ENCODE measurements at regions not wholly inside any gene's neighbourhood (a gene's known extent, or its start where the extent isn't known, plus 50 kb on each side); places are given as distances from the start of the nearest gene placed in this dataset.

DNA sequence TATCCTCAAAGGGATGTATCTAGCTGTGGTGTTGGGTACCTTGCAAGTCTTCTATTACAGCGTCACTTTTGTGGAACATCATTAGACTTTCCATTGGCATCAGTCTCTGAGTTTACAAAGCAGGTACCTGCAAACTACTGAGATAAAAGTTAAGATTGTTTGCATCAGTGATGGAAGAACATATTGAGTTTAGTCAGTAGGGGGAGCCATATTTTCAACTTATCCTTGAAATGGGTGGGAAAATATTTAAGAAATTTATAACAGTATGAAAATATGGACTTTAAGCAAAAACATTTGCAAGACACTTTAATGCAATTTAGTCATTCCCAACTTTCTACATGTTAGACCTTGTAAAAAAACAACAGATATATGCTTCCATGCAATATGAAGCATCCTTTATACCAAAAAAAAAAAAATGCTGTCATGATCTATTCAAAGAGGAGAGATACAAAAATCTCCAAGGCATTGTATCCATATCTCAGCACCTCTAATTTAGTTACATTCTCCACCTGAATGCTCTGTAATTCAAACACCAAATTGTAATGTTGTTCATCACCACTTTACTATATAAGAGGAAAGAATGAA, 98.6 kb upstream of the ADAMTS19 start:
- no peak for FAIRE-seq
- DNase-seq (ENCODE audit: insufficient read length, low spot score): no peak
- no peak for TF ChIP-seq POLR2A (IDR thresholded peaks at IDR 0.05; ENCODE audit: low read depth, low read length)

DNA sequence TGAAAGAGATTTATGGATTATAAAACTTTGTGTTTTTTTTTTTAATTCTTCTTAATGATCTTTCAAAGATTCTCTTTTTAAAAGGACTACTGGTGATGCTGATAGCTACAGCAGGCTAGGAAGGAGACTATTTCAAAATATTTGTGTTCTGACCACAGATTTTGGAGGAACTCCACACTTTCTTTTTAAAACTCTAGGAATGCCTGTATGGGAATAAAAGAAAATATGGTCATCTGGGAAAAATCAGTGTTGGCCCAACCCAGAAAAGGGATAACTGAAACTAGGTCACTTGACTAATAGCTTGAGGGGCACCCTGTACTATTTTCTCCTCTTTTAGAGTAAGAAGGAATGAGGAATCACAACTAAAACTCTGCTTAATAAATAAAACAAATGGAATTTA, 97.6 kb upstream of the ADAMTS19 start:
- DNase-seq (ENCODE audit: insufficient read length, low spot score) (no peak), FAIRE-seq (no peak)
- no peak for TF ChIP-seq POLR2A (IDR thresholded peaks at IDR 0.05; ENCODE audit: low read depth, low read length)

DNA sequence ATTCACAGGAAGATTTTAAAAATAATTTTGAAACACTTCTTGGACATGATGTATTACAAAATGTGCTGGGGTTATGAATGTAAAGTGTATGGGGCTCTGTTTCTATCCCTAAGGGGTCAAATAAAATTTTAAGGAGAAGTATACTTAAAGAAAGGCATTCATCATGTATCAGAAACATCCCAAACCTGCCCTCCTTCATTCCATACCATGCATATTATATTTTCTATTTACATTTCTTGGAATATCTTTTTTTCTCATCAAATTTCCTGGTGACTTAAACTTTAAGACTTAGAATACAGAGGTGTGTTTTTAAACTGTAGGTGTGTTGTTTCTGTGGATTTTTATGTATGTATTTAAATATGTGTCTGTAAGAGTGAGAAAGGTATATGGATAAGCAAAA, 96.1 kb upstream of the ADAMTS19 start:
- FAIRE-seq (no peak), DNase-seq (ENCODE audit: insufficient read length, low spot score) (no peak)
- no peak for TF ChIP-seq POLR2A (IDR thresholded peaks at IDR 0.05; ENCODE audit: low read depth, low read length)

DNA sequence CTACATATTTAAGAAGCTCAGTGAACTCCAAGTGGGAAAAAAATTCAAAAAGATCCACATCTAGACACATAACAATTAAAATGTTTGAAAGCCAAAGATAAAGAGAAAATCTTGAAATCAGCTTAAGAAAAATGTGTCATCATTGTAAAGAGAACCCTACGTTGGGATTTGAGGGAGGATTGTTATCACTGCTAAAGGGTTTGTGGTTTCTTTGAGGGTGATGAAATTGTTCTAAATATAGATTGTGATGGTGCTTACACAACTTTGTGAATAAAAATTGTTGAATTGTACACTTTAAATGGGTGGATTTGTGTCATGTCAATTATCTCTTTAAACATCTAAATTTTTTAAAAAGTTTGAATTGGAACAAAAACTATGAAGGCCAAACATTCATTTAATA, 92.2 kb upstream of the ADAMTS19 start:
- DNase-seq (ENCODE audit: insufficient read length, low spot score) (no peak), FAIRE-seq (no peak)
- no peak for TF ChIP-seq POLR2A (IDR thresholded peaks at IDR 0.05; ENCODE audit: low read depth, low read length)

DNA sequence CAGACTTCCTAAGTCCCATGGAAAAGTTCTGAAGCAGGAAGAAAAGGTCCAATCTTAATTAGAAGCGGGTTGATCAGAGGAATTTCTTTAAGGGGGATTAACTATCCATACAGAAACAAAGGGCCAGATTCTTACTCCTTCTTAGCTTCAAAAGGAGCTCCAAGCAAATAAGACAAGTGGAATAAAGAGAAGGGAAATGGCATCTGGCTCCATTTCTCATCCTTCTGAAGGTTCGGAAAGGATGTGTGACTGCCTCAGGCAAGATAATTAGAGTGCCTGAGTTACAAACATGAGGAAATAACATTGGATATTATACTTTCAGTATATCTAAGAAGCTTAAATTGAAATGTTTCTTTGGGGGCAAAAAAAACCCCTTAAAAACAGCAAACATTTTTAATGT, 88.1 kb upstream of the ADAMTS19 start:
- TF ChIP-seq POLR2A (IDR thresholded peaks at IDR 0.05; ENCODE audit: low read depth, low read length): no peak
- no peak for FAIRE-seq
- no peak for DNase-seq (ENCODE audit: insufficient read length, low spot score)

DNA sequence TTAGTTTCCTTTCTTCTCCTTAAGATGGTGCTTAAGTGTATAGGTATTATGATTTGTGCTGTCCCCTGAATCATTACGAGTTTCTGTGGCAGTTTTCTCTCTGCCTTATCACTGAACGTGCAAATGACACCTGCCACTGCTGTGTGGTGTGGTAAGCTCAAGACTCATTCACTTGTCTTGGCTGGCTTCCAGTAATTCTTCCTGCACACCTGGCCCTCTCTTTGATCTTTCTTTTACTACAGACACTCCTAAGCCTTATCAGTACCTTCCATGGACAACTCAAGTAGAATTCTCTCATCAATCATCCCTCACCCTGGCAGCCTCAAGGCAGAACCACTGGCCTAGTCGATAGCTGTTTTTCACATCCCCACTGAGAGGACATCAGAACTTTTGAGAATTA, 82.6 kb upstream of the ADAMTS19 start:
- no peak for TF ChIP-seq POLR2A (IDR thresholded peaks at IDR 0.05; ENCODE audit: low read depth, low read length)
- no peak for DNase-seq (ENCODE audit: insufficient read length, low spot score)
- no peak for FAIRE-seq

DNA sequence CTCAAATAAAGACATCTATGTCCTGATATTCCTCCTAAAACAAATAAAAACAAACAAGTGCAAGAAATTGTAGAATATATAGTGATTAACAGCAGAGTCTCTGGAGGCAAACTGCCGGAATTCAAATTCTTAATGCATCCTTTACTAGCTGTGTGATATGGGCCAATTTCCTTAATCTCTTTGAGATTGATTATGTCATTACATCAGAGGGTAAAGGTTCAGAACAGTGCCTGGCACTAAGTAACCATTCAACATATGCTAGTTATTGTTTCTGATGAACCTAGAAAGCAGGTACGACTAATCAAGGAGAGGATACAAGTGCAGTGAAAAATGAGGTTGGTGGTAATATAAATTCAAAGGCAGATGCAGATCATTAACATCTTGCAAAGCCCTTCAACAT, 81.1 kb upstream of the ADAMTS19 start:
- TF ChIP-seq POLR2A (IDR thresholded peaks at IDR 0.05; ENCODE audit: low read depth, low read length): no peak
- DNase-seq (ENCODE audit: insufficient read length, low spot score) (no peak), FAIRE-seq (no peak)

DNA sequence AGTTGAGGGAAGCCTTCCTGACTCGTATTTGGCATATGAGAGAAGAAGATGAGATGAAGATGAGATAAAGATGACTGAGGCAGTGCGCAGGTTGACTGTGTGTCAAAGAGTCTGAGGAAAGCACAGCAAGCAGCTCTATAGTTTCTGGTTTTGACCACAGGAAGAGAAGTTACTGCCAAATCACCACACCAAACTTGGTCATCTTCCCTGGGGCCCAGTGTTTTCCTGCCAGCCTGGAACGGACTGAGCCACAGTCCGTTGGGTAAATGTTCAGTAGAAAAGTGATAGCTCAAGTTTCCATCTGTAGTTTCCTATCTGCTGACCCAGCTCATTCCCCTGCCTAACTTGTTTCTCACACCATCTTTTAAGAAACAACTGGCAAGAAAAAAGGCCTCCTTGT, 80.7 kb upstream of the ADAMTS19 start:
- no peak for DNase-seq (ENCODE audit: insufficient read length, low spot score)
- no peak for FAIRE-seq

DNA sequence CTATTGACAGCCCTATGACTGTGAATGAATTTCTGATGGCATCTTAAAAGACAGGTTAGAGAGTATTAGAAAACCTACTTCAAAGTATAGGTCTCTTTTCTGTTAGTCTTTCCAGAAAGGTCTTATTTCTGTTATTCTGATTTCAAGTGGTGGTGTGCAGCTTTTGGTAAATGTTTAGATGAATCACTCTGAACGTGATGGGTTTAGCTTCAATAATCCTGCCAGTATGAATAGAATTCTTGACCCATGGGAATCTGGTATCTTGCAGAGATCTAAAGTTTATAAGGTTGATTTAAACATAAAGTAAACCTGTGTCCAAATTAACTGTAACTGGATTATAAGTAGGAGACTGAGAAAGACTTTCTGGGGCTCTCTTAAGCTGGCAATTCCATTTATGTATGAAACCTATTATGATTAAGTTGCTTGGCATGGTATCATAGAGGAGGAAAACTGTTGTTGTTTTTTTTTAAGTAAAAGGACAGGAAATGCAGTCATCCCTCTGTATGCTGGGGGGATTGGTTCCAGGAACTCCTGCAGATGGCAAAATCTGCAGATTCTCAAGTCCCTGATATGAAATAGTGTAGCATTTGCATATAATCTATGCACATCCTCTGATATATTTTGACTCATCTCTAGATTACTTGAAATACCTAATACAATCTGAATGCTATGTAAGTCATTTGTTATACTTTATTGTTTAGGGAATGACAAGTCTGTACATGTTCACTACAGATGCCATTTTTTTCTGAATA, 77.0 kb upstream of the ADAMTS19 start:
- TF ChIP-seq POLR2A (IDR thresholded peaks at IDR 0.05; ENCODE audit: low read depth, low read length): no peak
- no peak for FAIRE-seq
- no peak for DNase-seq (ENCODE audit: insufficient read length, low spot score)

More for the DNA sequence above, 80.7 kb upstream of the ADAMTS19 start:
- no peak for TF ChIP-seq POLR2A (IDR thresholded peaks at IDR 0.05; ENCODE audit: low read depth, low read length)

DNA sequence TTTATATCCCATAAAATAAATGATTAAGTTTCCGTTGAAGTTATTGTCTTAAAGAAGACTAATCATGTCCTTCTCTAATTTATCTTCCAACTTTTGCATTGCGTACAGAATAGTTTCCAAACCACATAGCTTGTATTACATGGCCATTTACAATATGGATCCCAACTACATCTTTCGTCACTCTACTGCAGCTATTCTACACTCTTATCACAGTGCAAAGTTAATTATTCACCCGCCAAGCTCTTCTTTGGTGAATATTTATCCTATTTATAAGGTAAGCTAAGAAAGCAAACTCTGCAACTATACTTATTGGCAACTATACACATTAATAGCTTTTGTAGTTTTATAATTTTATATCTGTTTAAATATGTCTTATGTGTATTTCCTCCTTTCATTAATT, 75.9 kb upstream of the ADAMTS19 start:
- no peak for TF ChIP-seq POLR2A (IDR thresholded peaks at IDR 0.05; ENCODE audit: low read depth, low read length)
- FAIRE-seq: no peak
- DNase-seq (ENCODE audit: insufficient read length, low spot score): no peak

DNA sequence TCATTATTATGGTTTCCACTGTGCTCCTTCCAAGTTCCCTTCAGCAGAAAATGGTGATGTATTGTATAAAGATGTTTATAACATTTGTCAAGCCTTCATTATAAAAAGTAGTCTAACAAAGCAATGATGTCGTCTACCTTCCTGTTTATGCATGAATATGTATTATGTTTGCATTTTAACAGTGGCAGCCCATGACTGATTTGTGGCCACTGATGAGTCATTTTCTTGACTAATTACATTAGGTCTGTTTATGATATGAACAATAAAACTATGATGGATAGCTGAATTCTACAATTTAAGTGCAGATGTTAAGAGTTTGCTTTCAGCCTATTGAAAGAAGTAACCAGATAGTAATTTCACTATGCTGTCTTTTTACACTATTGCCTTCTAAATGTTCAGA, 75.4 kb upstream of the ADAMTS19 start:
- FAIRE-seq: no peak
- TF ChIP-seq POLR2A (IDR thresholded peaks at IDR 0.05; ENCODE audit: low read depth, low read length): no peak
- no peak for DNase-seq (ENCODE audit: insufficient read length, low spot score)

DNA sequence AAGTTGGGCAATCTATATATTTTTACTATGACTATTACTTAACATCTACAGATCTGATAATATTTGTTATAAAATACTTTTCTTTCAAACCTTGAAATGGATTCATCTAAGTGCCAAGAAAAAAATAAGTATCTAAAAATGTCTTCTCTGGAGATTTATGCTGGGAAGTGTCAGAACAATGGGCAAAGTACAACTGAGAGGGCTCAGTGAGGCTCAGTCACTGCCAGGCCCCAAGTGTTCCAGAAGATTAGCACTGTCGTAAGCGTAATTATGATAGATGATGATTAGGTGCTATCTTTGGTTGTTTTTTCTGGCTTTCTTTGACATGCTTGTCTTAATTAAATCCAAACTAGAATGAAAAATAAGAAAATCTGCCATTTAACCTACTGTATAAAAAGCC, 72.2 kb upstream of the ADAMTS19 start:
- TF ChIP-seq POLR2A (IDR thresholded peaks at IDR 0.05; ENCODE audit: low read depth, low read length): no peak
- no peak for DNase-seq (ENCODE audit: insufficient read length, low spot score)
- no peak for FAIRE-seq

DNA sequence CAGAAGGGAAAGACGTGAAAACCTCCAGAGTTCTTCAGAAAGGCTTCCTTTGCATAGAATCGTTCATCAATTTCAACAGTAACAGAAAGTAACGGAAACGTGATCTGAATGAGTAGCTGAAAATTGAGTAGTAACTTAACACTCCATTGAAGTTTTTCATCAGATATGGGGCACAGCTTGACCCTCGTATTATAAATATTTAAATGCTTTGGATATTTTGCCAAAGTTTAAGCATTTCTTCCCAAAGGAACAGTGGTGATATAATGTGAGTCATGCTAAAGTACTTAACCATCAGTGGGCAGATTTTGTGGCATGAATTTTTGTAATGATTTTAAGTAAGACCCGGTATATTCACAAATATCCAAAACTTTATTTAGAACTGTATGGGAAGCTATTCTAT, 67.4 kb upstream of the ADAMTS19 start:
- FAIRE-seq: no peak
- DNase-seq (ENCODE audit: insufficient read length, low spot score): no peak
- TF ChIP-seq POLR2A (IDR thresholded peaks at IDR 0.05; ENCODE audit: low read depth, low read length): no peak

DNA sequence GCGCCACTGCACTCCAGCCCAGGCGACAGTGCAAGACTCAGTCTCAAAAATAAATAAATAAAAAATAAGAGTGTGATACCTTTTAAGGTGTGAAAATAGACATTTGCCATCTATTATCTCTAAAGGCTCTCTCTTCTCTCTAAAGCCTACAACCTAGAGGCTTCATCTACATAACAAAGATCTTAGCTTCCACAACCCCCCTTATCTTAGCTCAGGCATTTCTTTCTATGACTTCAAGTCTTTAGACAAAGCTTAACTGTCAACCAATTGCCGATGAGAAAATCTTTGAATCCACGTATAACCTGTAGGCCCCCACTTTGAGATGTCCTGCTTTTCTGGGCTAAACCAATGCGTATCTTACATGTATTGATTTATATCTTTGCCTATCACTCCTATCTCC, 64.9 kb upstream of the ADAMTS19 start:
- FAIRE-seq: no peak
- DNase-seq (ENCODE audit: insufficient read length, low spot score): no peak
- TF ChIP-seq POLR2A (IDR thresholded peaks at IDR 0.05; ENCODE audit: low read depth, low read length): no peak

DNA sequence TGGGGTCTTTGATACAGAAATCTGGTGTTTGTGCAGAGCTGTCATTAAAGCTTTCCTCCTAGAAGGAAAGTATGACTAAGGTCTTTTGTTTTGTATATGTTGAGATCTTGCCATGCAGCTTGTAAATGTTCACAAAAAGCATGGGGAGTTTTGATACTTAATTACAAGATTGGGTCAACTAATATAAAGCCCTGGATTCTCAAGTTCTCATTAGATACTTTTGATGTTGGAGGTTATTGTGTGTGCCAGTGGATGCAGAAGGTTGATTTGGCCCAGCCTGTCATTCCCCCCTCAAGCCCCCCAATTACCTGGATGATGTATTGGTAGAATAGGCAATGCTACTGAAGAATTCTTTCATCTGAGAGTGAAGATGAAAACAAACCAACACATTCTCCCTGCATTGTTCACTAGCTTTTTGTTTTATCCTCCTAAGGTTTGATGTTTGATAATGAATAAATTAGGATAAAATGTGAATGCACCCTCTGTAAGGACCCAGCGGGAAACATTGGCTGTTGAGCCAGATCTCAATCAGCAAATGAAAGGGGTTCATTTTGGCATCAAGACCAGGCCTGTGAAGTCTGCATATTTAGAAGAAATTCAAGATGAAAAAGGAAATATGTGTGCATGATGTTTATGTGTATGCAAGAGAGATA, 61.9 kb upstream of the ADAMTS19 start:
- TF ChIP-seq POLR2A (IDR thresholded peaks at IDR 0.05; ENCODE audit: low read depth, low read length): no peak
- DNase-seq (ENCODE audit: insufficient read length, low spot score) (no peak), FAIRE-seq (no peak)
